Spleen (tissue), 11 donors: ENCODE measurements at regions not wholly inside any gene's neighbourhood (a gene's known extent, or its start where the extent isn't known, plus 50 kb on each side); places are given as distances from the start of the nearest gene placed in this dataset.

Experiments used
- DNase-seq: peaks from one replicate; pipeline ENCODE4 v3.0.0-alpha.2; 2020
- H3K27ac ChIP-seq, 8 donors: fragments of 200-600 bp; sonication (generic) in 7 of 8; 1 replicate in 4 of 8; 2 replicates in 4 of 8; pipeline versions ENCODE4 v1.5.0 to v1.8.0; 2016 to 2021; ENCODE audit warnings: inconsistent platforms in 4 of 8, mild to moderate bottlenecking in 4 of 8, moderate library complexity in 1 of 8
- H3K27me3 ChIP-seq, 7 donors: fragments of 200-600 bp; sonication (generic) in 6 of 7; replicated peaks in 1 of 7; 1 replicate in 4 of 7; 2 replicates in 3 of 7; pipeline versions ENCODE4 v1.5.0 to v1.8.0; 2016 to 2021; ENCODE audit warnings: inconsistent platforms in 3 of 7, mild to moderate bottlenecking in 1 of 7
- H3K36me3 ChIP-seq, 6 donors: fragments of 200-600 bp; sonication (generic) in 5 of 6; 1 replicate in 4 of 6; 2 replicates in 2 of 6; pipeline versions ENCODE4 v1.5.0 to v1.8.0; 2016 to 2021; ENCODE audit warnings: inconsistent platforms in 2 of 6
- H3K4me1 ChIP-seq, 6 donors: fragments of 200-600 bp; sonication (generic) in 5 of 6; 1 replicate in 3 of 6; 2 replicates in 3 of 6; pipeline versions ENCODE4 v1.5.0 to v1.8.0; 2016 to 2021; ENCODE audit warnings: inconsistent platforms in 3 of 6
- H3K4me3 ChIP-seq, 8 donors: fragments of 200-600 bp; sonication (generic) in 7 of 8; 1 replicate in 4 of 8; 2 replicates in 4 of 8; pipeline versions ENCODE4 v1.5.0 to v1.8.0; 2016 to 2021; ENCODE audit warnings: inconsistent platforms in 4 of 8, mild to moderate bottlenecking in 4 of 8, moderate library complexity in 2 of 8
- H3K9me3 ChIP-seq, 8 donors: fragments of 200-600 bp; sonication (generic) in 7 of 8; 1 replicate in 4 of 8; 2 replicates in 4 of 8; pipeline versions ENCODE4 v1.5.0 to v1.8.0; 2016 to 2021; ENCODE audit warnings: inconsistent platforms in 4 of 8
- POLR2A ChIP-seq, 3 donors: fragments of 450-650 bp; IDR thresholded peaks; one replicate each; pipeline ENCODE4 v1.5.1; 2017; ENCODE audit warnings: antibody characterized with exemption in 3 of 3, mild to moderate bottlenecking in 1 of 3
- POLR2AphosphoS5 ChIP-seq, 3 donors: sonication (generic); formaldehyde crosslinking; IDR thresholded peaks; one replicate each; pipeline ENCODE4 v1.5.1; 2017; ENCODE audit warnings: antibody characterized with exemption in 3 of 3
- WGBS, 5 donors: extraction: QIAGEN DNeasy Blood & Tissue Kit in 3 of 5; methylation state at CpG; one replicate each; pipeline versions ENCODE4 v1.1.5 to v1.1.7; 2013 to 2018; 5-methylcytosine and 5-hydroxymethylcytosine counted together
- intact Hi-C: fragments of 100-400 bp; cut with DNase I; formaldehyde crosslinking; loops from one replicate; pipeline ENCODE4 v1.15.0; 2023; ENCODE audit warnings: low total_unique reads
- TF ChIP-seq, protein P1 (sequence below), 11 experiments: fragments of 200-600 bp in 7 of 11; fragments of 450-650 bp in 4 of 11; sonication (generic) in 4 of 11; IDR thresholded peaks in 8 of 11; conservative IDR thresholded peaks in 3 of 11; 1 replicate in 7 of 11; 2 replicates in 4 of 11; pipeline versions ENCODE4 v1.4.0 to v1.8.0; 2016 to 2021; ENCODE audit warnings: antibody characterized with exemption in 11 of 11, inconsistent platforms in 4 of 11, mild to moderate bottlenecking in 1 of 11
- donor health status: healthy with polysubstance abuse.
- donor health status: DM: no; HTN: no; CAD: no; lungs with moderate emphysema.
- donor health status: DM: no; HTN: no; CAD: no.
- donor health status: Bipolar disorder and iron deficiency.
- donor health status: healthy.
- donor health status: DM: no; HTN: no; CAD: no.
- donor health status: DM: yes; HTN: yes; CAD: no.

- peaks cover 0 to 22% (median 2%) of the 10 kb centered on the region in 8 donors for H3K9me3 ChIP-seq
- H3K36me3 ChIP-seq: no peaks in the 10 kb centered on the region
- H3K27ac ChIP-seq: no peak overlapping the region
- WGBS, 5 donors: 45 to 96% (median 88%) methylated on average over 1 of the region's 1 CpG
- no peaks in the 10 kb centered on the region for H3K27me3 ChIP-seq
- H3K4me3 ChIP-seq: no peak overlapping the region
- intact Hi-C loops: no loop called here
- TF ChIP-seq POLR2AphosphoS5 (IDR thresholded peaks at IDR 0.05) (no peak), POLR2A (IDR thresholded peaks at IDR 0.05) (no peak)
- TF ChIP-seq, protein P1, sequence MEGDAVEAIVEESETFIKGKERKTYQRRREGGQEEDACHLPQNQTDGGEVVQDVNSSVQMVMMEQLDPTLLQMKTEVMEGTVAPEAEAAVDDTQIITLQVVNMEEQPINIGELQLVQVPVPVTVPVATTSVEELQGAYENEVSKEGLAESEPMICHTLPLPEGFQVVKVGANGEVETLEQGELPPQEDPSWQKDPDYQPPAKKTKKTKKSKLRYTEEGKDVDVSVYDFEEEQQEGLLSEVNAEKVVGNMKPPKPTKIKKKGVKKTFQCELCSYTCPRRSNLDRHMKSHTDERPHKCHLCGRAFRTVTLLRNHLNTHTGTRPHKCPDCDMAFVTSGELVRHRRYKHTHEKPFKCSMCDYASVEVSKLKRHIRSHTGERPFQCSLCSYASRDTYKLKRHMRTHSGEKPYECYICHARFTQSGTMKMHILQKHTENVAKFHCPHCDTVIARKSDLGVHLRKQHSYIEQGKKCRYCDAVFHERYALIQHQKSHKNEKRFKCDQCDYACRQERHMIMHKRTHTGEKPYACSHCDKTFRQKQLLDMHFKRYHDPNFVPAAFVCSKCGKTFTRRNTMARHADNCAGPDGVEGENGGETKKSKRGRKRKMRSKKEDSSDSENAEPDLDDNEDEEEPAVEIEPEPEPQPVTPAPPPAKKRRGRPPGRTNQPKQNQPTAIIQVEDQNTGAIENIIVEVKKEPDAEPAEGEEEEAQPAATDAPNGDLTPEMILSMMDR (IDR thresholded peaks at IDR 0.05 in 8 of 11, conservative IDR thresholded peaks at IDR 0.05 in 3 of 11): no peak
- H3K4me1 ChIP-seq: no peaks in the 10 kb centered on the region
- DNase-seq: no peak
Measured at GRCh38 chr2:188922191-188922590, 52.0 kb upstream of the COL3A1 start.
